DND-41 (cell line): ENCODE measurements at regions not wholly inside any gene's neighbourhood (a gene's known extent, or its start where the extent isn't known, plus 50 kb on each side); places are given as distances from the start of the nearest gene placed in this dataset.

Source experiments
- ATAC-seq: fragments of 200-7000 bp; cut with Tn5 transposase; 3 replicates; pipeline ENCODE4 v1.9.1; 2021; ENCODE audit warnings: low read depth; ENCODE audit not compliant: insufficient read depth
- DNase-seq: peaks from one replicate; pipeline ENCODE4 v3.0.0-alpha.2; 2020
- H2AFZ ChIP-seq: 2 replicates; pipeline ENCODE4 v1.6.0; 2012; ENCODE audit warnings: low read depth, low read length
- H3K27ac ChIP-seq: 2 replicates; pipeline ENCODE4 v1.5.1; 2012; ENCODE audit warnings: low read length, inconsistent platforms
- H3K27me3 ChIP-seq: fragments of 200-600 bp; sonication (generic); 2 replicates; pipeline ENCODE4 v1.6.0; 2012; ENCODE audit warnings: low read length, mild to moderate bottlenecking, inconsistent platforms; ENCODE audit not compliant: insufficient read depth, poor library complexity
- H3K36me3 ChIP-seq: 2 replicates; pipeline ENCODE4 v1.5.1; 2012; ENCODE audit warnings: low read length, inconsistent platforms; ENCODE audit not compliant: insufficient read depth
- H3K4me1 ChIP-seq: 2 replicates; pipeline ENCODE4 v1.5.1; 2012; ENCODE audit warnings: mild to moderate bottlenecking, low read length; ENCODE audit not compliant: insufficient read depth
- H3K4me2 ChIP-seq: 2 replicates; pipeline ENCODE4 v1.6.0; 2012; ENCODE audit warnings: mild to moderate bottlenecking, moderate library complexity, low read length, inconsistent platforms; ENCODE audit not compliant: insufficient read depth
- H3K4me3 ChIP-seq, 2 experiments: fragments of 200-600 bp in 1 of 2; shearing (Covaris generic) in 1 of 2; 2 replicates each; pipeline ENCODE4 v1.5.1; 2012 to 2016; ENCODE audit warnings: inconsistent platforms in 2 of 2, low read length in 2 of 2, mild to moderate bottlenecking in 2 of 2, low read depth in 1 of 2, moderate library complexity in 1 of 2
- H3K79me2 ChIP-seq: 2 replicates; pipeline ENCODE4 v1.6.0; 2012; ENCODE audit warnings: low read length, inconsistent platforms; ENCODE audit not compliant: insufficient read depth
- H3K9ac ChIP-seq: 2 replicates; pipeline ENCODE4 v1.6.0; 2012; ENCODE audit warnings: low read depth, mild to moderate bottlenecking, inconsistent platforms, low read length, moderate library complexity
- H3K9me3 ChIP-seq: 2 replicates; pipeline ENCODE4 v1.5.1; 2012; ENCODE audit warnings: low read length, moderate library complexity, mild to moderate bottlenecking, inconsistent platforms; ENCODE audit not compliant: insufficient read depth, severe bottlenecking
- H4K20me1 ChIP-seq: 2 replicates; pipeline ENCODE4 v1.6.0; 2012; ENCODE audit warnings: low read length; ENCODE audit not compliant: insufficient read depth
- CTCF ChIP-seq: IDR thresholded peaks from 2 replicates; pipeline ENCODE4 v1.5.1; 2012; ENCODE audit warnings: borderline replicate concordance, low read length, moderate library complexity, mild to moderate bottlenecking; ENCODE audit not compliant: poor library complexity, severe bottlenecking; ENCODE audit errors: extremely low read depth
- EZH2 ChIP-seq: IDR thresholded peaks from 3 replicates; pipeline ENCODE4 v1.6.1; 2012; ENCODE audit warnings: borderline replicate concordance, low read depth, mild to moderate bottlenecking, moderate library complexity, low read length, inconsistent platforms; ENCODE audit not compliant: severe bottlenecking

DNA sequence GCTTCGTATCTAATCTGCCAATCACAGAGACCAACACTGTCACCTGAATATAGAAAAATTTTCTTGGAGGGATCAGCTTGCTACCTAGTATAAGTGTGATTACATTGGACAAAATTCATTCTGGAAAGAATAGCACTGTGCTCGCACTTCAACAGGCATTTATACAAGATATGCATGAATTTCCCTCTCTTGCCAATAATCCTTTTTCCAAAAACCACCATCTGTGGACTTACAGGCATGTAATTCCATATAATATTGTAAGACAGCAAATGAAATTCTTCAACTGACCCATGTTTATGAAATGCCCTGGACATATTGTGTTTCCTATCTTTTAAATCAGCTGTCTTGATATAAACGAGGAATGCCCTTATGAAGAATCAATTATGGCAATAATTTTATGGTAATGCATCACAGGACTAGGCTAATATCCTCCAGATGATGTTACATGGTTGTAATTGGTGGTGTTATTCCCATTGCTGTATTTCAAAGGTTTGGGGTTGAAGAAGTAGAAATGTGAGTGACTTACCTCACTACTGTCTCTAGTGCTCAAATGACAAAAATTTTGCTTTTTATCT is 861.4 kb upstream of the NECTIN3 start:
- no peaks in the 10 kb centered on the region for H3K79me2 ChIP-seq
- no peak overlapping the region for H3K9ac ChIP-seq
- H3K27ac ChIP-seq: no peak overlapping the region
- H3K36me3 ChIP-seq: no peaks in the 10 kb centered on the region
- TF ChIP-seq EZH2 (no peak), CTCF (no peak)
- H3K4me1 ChIP-seq: no peaks in the 10 kb centered on the region
- H3K4me3 ChIP-seq: no peak overlapping the region
- no peak overlapping the region for H3K4me2 ChIP-seq
- no peaks in the 10 kb centered on the region for H4K20me1 ChIP-seq
- no peaks in the 10 kb centered on the region for H3K27me3 ChIP-seq
- no peak for DNase-seq
- H2AFZ ChIP-seq: no peak overlapping the region
- ATAC-seq: no peak
- no peaks in the 10 kb centered on the region for H3K9me3 ChIP-seq

DNA sequence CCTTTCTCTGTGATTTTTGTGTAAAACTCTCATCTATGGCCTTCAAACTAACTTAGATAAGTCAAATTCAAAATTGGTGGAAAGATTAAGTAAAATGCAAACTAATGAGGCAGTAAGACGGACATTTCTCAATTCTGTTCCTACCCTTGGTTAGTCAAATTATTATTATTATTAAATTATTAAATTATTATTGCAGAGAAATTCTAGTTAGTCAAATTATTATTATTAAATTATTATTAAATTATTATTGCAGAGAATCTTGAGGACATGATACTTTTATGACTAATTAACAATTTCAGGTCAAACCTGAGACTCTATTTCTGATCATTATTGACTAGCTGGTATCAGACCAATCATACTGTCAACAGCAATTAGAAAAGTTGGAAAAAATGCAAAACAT is 845.0 kb upstream of the NECTIN3 start:
- no peak overlapping the region for H3K4me2 ChIP-seq
- H3K4me3 ChIP-seq: no peak overlapping the region
- H4K20me1 ChIP-seq: no peaks in the 10 kb centered on the region
- H3K27ac ChIP-seq: no peak overlapping the region
- no peak overlapping the region for H2AFZ ChIP-seq
- no peaks in the 10 kb centered on the region for H3K27me3 ChIP-seq
- no peaks in the 10 kb centered on the region for H3K36me3 ChIP-seq
- DNase-seq: no peak
- no peaks in the 10 kb centered on the region for H3K79me2 ChIP-seq
- H3K4me1 ChIP-seq: 0 out of 2 replicates have a peak, but pooled peaks cover 6% of the 10 kb centered on the region
- no peak for ATAC-seq
- no peaks in the 10 kb centered on the region for H3K9me3 ChIP-seq
- H3K9ac ChIP-seq: no peak overlapping the region
- TF ChIP-seq CTCF (no peak), EZH2 (no peak)

DNA sequence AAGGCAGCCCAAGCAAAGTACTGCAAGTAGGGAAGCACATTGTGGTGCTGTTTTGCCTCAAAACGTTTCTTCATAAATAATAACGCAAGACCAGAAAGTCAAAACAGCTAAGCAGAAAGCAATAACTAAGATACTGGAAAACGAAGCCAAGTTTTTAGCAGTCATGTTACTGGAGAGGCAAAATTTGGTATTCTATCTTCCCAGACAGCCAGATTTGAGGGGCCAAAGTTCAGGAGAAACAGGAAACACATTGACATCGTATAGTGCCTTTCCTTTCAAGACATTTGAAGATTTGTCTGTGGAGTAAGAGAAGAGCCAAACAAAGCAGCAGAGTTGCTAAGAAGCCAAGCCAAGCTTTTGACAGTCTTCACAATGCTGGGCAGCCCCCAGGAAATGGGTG is 843.6 kb upstream of the NECTIN3 start:
- Histone ChIP-seq H2AFZ (peak overlapping the region; percentile 39; the same call in 1 of the 2 replicates), H3K4me3 (no peak overlapping the region)

More for the DNA sequence above, 843.6 kb upstream of the NECTIN3 start:
- Histone ChIP-seq H3K9ac (no peak overlapping the region), H3K9me3 (no peaks in the 10 kb centered on the region), H3K36me3 (no peaks in the 10 kb centered on the region), H3K4me2 (no peak overlapping the region), H3K79me2 (no peaks in the 10 kb centered on the region), H3K4me1 (0 out of 2 replicates have a peak, but pooled peaks cover 6% of the 10 kb centered on the region), H3K27me3 (no peaks in the 10 kb centered on the region), H3K27ac (no peak overlapping the region), H4K20me1 (no peaks in the 10 kb centered on the region)
- no peak for ATAC-seq
- TF ChIP-seq EZH2 (no peak), CTCF (no peak)
- no peak for DNase-seq
